ENCODE measurements at regions not wholly inside any gene's neighbourhood (a gene's known extent, or its start where the extent isn't known, plus 50 kb on each side); places are given as distances from the start of the nearest gene placed in this dataset.
"Not testable (repeated sequence)": the region's sequence is repeated elsewhere in the genome, so short reads cannot be mapped to it uniquely, and the experiment has no call there.

GRCh38 chr5:174794931-174795672, 70.7 kb downstream of the MSX2 start:
- no peak for DNase-seq (ENCODE audit: low read depth, low spot score)

GRCh38 chr5:174793684-174794328, 69.4 kb downstream of the MSX2 start:
- DNase-seq (ENCODE audit: low read depth, low spot score) = peak; percentile 2

GRCh38 chr5:174793076-174793475, 68.7 kb downstream of the MSX2 start:
- DNase-seq (ENCODE audit: low read depth, low spot score) = no peak

GRCh38 chr5:174792265-174792664, 67.9 kb downstream of the MSX2 start:
- not testable (repeated sequence) for DNase-seq (ENCODE audit: low read depth, low spot score)

GRCh38 chr5:174790906-174791305, 66.5 kb downstream of the MSX2 start:
- DNase-seq (ENCODE audit: low read depth, low spot score) = no peak

DNA sequence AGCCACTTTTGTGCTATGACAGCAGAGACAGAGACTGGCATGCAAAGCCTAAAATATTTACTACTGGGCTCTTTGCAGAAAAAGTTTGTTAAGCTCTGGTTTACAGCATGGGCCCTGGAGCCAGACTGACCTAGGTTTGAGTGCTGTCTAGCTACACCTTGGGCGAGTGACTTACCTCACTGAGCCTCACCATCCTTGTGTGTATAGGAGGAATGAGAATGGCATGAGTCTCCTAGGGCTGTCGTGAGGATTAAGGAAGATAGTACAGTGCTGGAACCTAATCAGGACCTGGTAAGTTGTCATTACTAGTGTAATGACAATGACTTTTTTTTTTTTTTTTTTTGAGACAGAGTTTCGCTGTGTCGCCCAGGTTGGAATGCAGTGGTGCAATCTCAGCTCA, 65.2 kb downstream of the MSX2 start:
- no peak for DNase-seq (ENCODE audit: low read depth, low spot score)

- no peak for DNase-seq (ENCODE audit: low read depth, low spot score)
Observed at GRCh38 chr5:174785120-174785680, 60.8 kb downstream of the MSX2 start.

Data from activated CD4-positive, CD25-positive, alpha-beta regulatory T cell treated with anti-CD3 and anti-CD28 coated beads, Interleukin-2, amount 50 U/mL, for 16 hours (primary cell).